ENCODE measurements at regions not wholly inside any gene's neighbourhood (a gene's known extent, or its start where the extent isn't known, plus 50 kb on each side); places are given as distances from the start of the nearest gene placed in this dataset.

DNA sequence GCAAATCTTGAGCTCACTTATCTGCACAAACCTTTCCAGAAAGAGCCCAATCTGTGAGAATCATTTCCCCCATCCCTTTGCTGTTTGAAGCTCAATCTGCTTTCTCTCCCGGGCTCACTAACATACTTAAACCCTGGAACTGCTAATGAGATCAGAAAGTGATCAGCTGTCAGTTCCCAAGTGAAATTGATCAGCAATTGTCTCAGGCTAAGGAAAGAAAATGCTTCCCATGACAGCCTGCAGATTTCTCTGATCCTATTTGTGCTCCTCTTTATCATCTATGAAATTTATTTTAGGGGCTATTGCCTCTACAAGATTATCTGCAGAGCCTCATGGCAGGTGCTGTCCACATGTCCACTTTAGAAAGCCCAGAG, 239.0 kb upstream of the CXCR4 start:
- TF ChIP-seq, protein P1, sequence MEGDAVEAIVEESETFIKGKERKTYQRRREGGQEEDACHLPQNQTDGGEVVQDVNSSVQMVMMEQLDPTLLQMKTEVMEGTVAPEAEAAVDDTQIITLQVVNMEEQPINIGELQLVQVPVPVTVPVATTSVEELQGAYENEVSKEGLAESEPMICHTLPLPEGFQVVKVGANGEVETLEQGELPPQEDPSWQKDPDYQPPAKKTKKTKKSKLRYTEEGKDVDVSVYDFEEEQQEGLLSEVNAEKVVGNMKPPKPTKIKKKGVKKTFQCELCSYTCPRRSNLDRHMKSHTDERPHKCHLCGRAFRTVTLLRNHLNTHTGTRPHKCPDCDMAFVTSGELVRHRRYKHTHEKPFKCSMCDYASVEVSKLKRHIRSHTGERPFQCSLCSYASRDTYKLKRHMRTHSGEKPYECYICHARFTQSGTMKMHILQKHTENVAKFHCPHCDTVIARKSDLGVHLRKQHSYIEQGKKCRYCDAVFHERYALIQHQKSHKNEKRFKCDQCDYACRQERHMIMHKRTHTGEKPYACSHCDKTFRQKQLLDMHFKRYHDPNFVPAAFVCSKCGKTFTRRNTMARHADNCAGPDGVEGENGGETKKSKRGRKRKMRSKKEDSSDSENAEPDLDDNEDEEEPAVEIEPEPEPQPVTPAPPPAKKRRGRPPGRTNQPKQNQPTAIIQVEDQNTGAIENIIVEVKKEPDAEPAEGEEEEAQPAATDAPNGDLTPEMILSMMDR (IDR thresholded peaks at IDR 0.05): no peak
- TF ChIP-seq EP300 (IDR thresholded peaks at IDR 0.05): no peak
- TF ChIP-seq POLR2A (IDR thresholded peaks at IDR 0.05): no peak
- TF ChIP-seq POLR2AphosphoS5 (IDR thresholded peaks at IDR 0.05): no peak
